Activated CD4-positive, alpha-beta T cell treated with anti-CD3 and anti-CD28 coated beads, Interleukin-2, amount 50 U/mL, for 24 hours (primary cell): ENCODE measurements at regions not wholly inside any gene's neighbourhood (a gene's known extent, or its start where the extent isn't known, plus 50 kb on each side); places are given as distances from the start of the nearest gene placed in this dataset.

Experiments used
- DNase-seq, 2 donors: peaks; one replicate each; pipeline ENCODE4 v3.0.0-alpha.2; 2020; ENCODE audit warnings: low read depth in 1 of 2, low spot score in 1 of 2

- no peak for DNase-seq
These were observed 180.6 kb upstream of the SH3BP4 start for GRCh38 chr2:234771176-234771575.

GRCh38 chr2:234770715-234771141 lies 181.1 kb upstream of the SH3BP4 start:
- no peak for DNase-seq

- no peak for DNase-seq
These were observed 181.7 kb upstream of the SH3BP4 start for GRCh38 chr2:234770031-234770506.

DNA sequence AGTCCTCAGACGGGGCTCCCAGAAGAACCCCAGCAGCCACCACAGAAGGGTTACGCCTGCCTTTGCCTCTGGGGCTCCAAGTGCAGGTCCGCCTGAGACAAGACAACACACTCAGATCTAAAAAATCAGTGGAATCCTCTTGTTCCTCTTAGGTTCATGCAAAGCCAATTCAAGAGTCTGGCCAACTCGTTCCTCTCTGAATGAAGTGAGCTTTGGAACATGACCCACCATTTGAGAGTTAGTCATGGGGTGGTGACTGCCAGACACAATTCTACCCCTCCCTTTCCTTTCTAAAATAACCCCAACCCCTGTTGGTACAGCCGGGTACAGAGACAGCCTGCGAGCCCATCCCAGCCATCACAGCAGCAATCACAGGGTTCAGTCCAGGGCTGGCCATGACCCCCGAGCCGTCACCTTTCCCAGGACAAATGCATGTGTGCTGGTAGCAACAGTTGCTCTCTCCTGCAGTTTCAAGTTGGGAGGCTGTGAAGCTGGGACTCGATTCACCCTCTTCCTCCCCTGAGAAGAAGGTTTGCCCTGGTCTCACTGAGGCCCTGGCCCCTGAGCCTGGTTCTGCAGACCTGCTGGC lies 183.1 kb upstream of the SH3BP4 start:
- no peak for DNase-seq

DNA sequence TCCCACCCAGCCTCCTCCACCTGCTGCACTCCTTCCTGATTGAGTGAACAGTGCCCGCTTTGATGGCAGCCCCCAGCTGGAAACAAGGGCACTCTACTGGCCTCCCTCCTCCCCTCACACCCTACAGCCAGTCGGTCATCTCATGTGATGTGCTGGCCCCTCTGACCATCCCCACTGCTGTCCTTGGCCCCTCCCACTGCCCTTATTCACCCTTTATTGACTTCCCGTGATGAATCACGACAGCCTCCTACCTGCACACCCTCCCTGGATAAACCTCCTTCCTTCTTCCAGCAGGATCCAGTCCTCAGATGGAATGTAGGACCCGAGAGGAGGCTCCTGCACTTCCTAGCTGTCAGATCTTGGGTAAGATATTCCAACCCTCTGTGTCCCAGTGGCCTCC lies 186.5 kb upstream of the SH3BP4 start:
- DNase-seq, result no peak

GRCh38 chr2:234764372-234764771 lies 187.4 kb upstream of the SH3BP4 start:
- no peak for DNase-seq

- DNase-seq, result no peak
These were observed 188.6 kb upstream of the SH3BP4 start for GRCh38 chr2:234763002-234763873.

DNA sequence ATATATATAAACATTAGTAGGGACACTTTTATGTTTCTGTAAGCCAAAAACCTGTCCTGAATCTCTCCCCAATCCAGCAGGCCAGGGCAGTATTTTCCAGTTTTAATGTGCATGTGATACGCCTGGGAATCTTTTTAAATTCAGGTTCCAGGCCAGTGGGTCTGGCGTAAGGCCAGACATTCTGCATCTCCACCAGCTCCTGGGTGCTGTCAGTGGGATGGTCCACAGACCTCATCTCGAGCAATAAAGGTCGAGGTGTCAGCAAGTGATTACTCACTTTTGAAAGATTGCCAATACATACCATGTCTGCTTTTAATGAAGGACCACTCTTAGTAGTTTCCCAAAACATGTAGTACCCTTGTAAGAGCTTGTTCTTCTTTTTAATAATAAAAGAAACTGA lies 189.9 kb upstream of the SH3BP4 start:
- no peak for DNase-seq

DNA sequence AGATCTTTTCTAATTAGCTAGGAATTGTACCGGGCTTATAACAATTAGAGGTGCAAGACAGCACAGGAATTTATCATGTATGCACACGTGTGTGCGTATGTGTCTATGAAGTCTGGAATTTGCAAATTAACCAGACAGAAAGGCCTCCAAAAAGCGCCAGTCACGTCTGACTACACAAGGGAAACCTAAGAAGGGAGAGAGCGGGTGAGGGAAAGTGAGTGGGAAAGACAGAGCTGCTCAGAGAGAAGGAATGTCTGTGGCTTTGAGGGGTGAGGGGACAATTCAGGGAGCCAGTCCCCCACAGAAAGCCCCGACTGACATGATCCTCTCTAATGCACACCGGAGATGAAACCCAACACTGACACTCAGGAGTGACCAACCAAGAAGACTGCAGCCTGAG lies 197.7 kb upstream of the SH3BP4 start:
- no peak for DNase-seq

GRCh38 chr2:234753701-234754100 lies 198.1 kb upstream of the SH3BP4 start:
- DNase-seq, result no peak

- no peak for DNase-seq
These were observed 198.9 kb upstream of the SH3BP4 start for GRCh38 chr2:234752966-234753365.

- DNase-seq, result no peak
These were observed 200.4 kb upstream of the SH3BP4 start for GRCh38 chr2:234751275-234751973.

DNA sequence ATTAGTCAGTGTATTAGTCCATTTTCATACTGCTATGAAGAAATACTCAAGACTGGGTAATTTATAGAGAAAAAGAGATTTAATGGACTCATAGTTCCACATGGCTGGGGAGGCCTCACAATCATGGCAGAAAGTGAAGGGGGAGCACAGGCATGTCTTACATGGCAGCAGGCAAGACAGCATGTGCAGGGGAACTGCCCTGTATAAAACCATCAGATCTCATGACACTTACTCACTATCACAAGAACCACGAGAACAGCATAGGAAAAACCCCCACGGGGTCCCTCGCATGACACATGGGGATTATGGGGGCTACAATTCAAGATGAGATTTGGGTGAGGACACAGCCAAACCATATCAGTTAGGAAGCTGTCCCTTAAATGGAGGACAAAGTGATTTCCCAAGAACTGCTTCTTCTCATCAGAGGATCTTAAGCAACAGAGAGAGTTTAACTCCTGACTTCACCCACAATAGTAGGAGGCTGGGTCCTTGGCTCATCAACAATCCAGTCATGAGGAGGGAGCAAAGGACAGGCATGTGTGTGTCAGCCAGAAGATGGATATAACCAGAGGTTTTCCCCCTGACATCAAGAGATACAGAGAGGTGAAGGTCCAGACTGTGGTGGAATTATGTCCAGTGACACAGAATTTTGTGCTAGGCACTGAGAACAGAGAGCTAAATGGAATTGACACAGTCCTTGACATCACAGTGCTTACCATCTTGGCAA lies 203.8 kb upstream of the SH3BP4 start:
- DNase-seq, result no peak

- no peak for DNase-seq
These were observed 204.8 kb upstream of the SH3BP4 start for GRCh38 chr2:234747032-234747431.

- DNase-seq, result no peak
These were observed 206.5 kb upstream of the SH3BP4 start for GRCh38 chr2:234745347-234745746.

DNA sequence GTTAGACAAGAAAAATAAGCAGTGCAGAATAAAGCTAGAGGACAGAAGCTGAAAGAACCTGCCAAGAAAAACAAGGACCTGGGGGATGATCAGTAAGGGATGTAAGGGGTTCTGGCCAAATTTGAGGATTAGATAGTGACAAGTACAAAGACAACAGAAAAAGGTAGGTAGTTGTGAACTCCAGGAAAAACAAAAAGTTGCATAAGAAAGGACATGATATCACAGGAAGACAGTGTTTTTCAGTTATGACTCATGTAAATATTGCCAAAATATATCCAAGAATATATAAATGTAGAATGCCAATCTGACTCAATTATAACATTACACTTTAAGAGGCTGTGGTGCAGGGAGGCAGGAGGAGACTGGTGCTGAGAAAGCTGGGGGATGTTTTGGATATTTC lies 209.8 kb upstream of the SH3BP4 start:
- no peak for DNase-seq

GRCh38 chr2:234739061-234739460 lies 212.8 kb upstream of the SH3BP4 start:
- no peak for DNase-seq

DNA sequence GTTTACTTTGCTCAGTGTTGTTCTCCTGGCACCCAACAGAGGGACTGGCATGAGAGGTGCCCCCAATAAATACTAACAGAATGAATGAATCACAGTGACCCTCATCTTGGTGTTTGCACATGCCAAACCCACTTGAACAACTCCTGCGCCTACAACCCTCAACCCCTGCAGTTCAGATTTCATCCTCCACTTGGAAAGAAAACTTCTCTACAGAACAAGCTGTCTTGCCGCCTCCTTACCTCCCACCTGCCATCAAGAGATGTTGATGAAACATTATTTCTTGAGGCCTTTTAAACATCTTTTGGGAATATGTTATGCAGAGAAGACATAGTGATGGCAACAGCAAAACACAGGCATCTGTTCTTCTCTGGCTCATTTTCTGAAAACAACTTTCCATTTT lies 216.0 kb upstream of the SH3BP4 start:
- no peak for DNase-seq

- DNase-seq, result no peak
These were observed 217.8 kb upstream of the SH3BP4 start for GRCh38 chr2:234733795-234734600.

DNA sequence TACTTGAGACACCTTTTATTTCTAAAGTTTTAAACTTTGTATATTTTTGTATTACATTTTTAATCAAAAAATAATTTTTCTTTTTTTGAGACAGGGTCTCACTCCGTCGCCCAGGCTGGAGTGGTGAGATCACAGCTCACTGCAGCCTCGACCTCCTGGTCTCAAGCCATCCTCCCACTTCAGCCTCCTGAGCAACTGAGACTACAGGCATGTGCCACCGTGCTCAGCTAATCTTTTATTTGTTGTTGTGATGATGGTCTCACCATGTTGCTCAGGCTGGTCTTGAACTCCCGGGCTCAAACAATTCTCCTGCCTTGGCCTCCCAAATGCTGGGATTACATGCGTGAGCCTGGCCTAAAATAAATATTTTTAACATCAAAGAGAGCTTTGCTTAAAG lies 218.7 kb upstream of the SH3BP4 start:
- DNase-seq, result no peak
